Common myeloid progenitor, CD34-positive (primary cell): ENCODE measurements at regions not wholly inside any gene's neighbourhood (a gene's known extent, or its start where the extent isn't known, plus 50 kb on each side); places are given as distances from the start of the nearest gene placed in this dataset.

Experiments
- CTCF ChIA-PET: fragments of 350-600 bp; sonication (Branson Sonifier 250); formaldehyde crosslinking; loops from one replicate; lab custom pipeline; 2021; ENCODE audit warnings: antibody characterized with exemption; lab: Charles Lee
- POLR2A ChIA-PET: fragments of 350-600 bp; sonication (Branson Sonifier 250); formaldehyde crosslinking; loops from one replicate; lab custom pipeline; 2021; ENCODE audit warnings: antibody characterized with exemption; lab: Charles Lee
- DNase-seq, 3 donors: peaks; one replicate each; pipeline versions ENCODE4 v3.0.0 to v3.0.0-alpha.2; 2013
- H3K27ac ChIP-seq, 2 experiments: 1 replicate in 1 of 2; 2 replicates in 1 of 2; pipeline ENCODE4 v1.7.0; 2013; ENCODE audit warnings: inconsistent platforms in 2 of 2, low read length in 2 of 2, mild to moderate bottlenecking in 2 of 2, low read depth in 1 of 2, moderate library complexity in 1 of 2; ENCODE audit not compliant: severe bottlenecking in 2 of 2, insufficient read depth in 1 of 2, poor library complexity in 1 of 2
- H3K27me3 ChIP-seq, 5 experiments: replicated peaks in 2 of 5; 1 replicate in 3 of 5; 2 replicates in 2 of 5; pipeline versions ENCODE4 v1.6.1 to v1.7.0; 2013; ENCODE audit warnings: low read length in 4 of 5, mild to moderate bottlenecking in 2 of 5, moderate library complexity in 2 of 5, inconsistent platforms in 1 of 5; ENCODE audit not compliant: insufficient read depth in 5 of 5, control insufficient read depth in 4 of 5
- H3K36me3 ChIP-seq, 4 experiments: 1 replicate in 2 of 4; 2 replicates in 2 of 4; pipeline versions ENCODE4 v1.6.1 to v1.7.0; 2013; ENCODE audit warnings: low read length in 3 of 4, control low read depth in 1 of 4, mild to moderate bottlenecking in 1 of 4; ENCODE audit not compliant: control insufficient read depth in 4 of 4, insufficient read depth in 4 of 4
- H3K4me1 ChIP-seq, 4 experiments: 1 replicate in 3 of 4; 2 replicates in 1 of 4; pipeline versions ENCODE4 v1.6.1 to v1.7.1; 2013; ENCODE audit warnings: low read length in 3 of 4, mild to moderate bottlenecking in 3 of 4, control low read depth in 1 of 4, inconsistent platforms in 1 of 4, moderate library complexity in 1 of 4; ENCODE audit not compliant: control insufficient read depth in 4 of 4, insufficient read depth in 4 of 4; ENCODE audit errors: control extremely low read depth in 1 of 4
- H3K4me3 ChIP-seq, 7 experiments: 1 replicate in 4 of 7; 2 replicates in 3 of 7; pipeline versions ENCODE4 v1.5.1 to v1.7.0; 2013; ENCODE audit warnings: mild to moderate bottlenecking in 7 of 7, low read length in 6 of 7, moderate library complexity in 6 of 7, inconsistent platforms in 2 of 7, low read depth in 2 of 7, control low read depth in 1 of 7; ENCODE audit not compliant: insufficient read depth in 4 of 7, control insufficient read depth in 1 of 7; ENCODE audit errors: extremely low read depth in 1 of 7
- H3K9me3 ChIP-seq, 5 experiments: 1 replicate in 4 of 5; 2 replicates in 1 of 5; pipeline versions ENCODE4 v1.6.1 to v1.7.1; 2013; ENCODE audit warnings: low read length in 4 of 5, mild to moderate bottlenecking in 2 of 5, inconsistent platforms in 1 of 5, low read depth in 1 of 5, moderate library complexity in 1 of 5; ENCODE audit not compliant: control insufficient read depth in 4 of 5, insufficient read depth in 2 of 5; ENCODE audit errors: control extremely low read depth in 1 of 5
- WGBS: methylation state at CpG from one replicate; pipeline ENCODE4 v1.1.5; 2013; ENCODE audit not compliant: insufficient coverage; 5-methylcytosine and 5-hydroxymethylcytosine counted together

GRCh38 chr4:136438645-136439044 is 1093.6 kb downstream of the PCDH18 start:
- Histone ChIP-seq H3K27ac (no peak overlapping the region), H3K36me3 (no peaks in the 10 kb centered on the region), H3K4me3 (no peak overlapping the region), H3K4me1 (no peaks in the 10 kb centered on the region), H3K9me3 (peaks cover 0 to 3% (median 0%) of the 10 kb centered on the region in 5 experiments), H3K27me3 (no peaks in the 10 kb centered on the region)
- POLR2A ChIA-PET, result no interaction called here
- CTCF ChIA-PET, result no interaction called here
- DNase-seq, result no peak

- H3K36me3 ChIP-seq, result no peaks in the 10 kb centered on the region
- ChIA-PET POLR2A (no interaction called here), CTCF (no interaction called here)
- no peak overlapping the region for H3K4me3 ChIP-seq
- H3K9me3 ChIP-seq, result no peaks in the 10 kb centered on the region
- H3K27ac ChIP-seq, result no peak overlapping the region
- no peaks in the 10 kb centered on the region for H3K4me1 ChIP-seq
- H3K27me3 ChIP-seq, result no peaks in the 10 kb centered on the region
- no peak for DNase-seq
These were observed 1108.2 kb downstream of the PCDH18 start for GRCh38 chr4:136424052-136424451.

GRCh38 chr4:136414981-136415380 is 1117.3 kb downstream of the PCDH18 start:
- CTCF ChIA-PET, result interaction anchor here (0.8 kb wide), 1 partner anchor 10 kb away, joined by 3 read pairs; no protein-coding TSS in a partner anchor
- H3K4me1 ChIP-seq, result no peaks in the 10 kb centered on the region
- no peak overlapping the region for H3K4me3 ChIP-seq
- no peaks in the 10 kb centered on the region for H3K27me3 ChIP-seq
- no peaks in the 10 kb centered on the region for H3K9me3 ChIP-seq
- DNase-seq, result no peak
- H3K27ac ChIP-seq, result no peak overlapping the region
- POLR2A ChIA-PET, result no interaction called here
- H3K36me3 ChIP-seq, result no peaks in the 10 kb centered on the region

GRCh38 chr4:136412708-136413107 is 1119.6 kb downstream of the PCDH18 start:
- Histone ChIP-seq H3K27ac (no peak overlapping the region), H3K4me1 (no peaks in the 10 kb centered on the region), H3K4me3 (no peak overlapping the region), H3K36me3 (no peaks in the 10 kb centered on the region), H3K9me3 (no peaks in the 10 kb centered on the region), H3K27me3 (no peaks in the 10 kb centered on the region)
- ChIA-PET POLR2A (no interaction called here), CTCF (no interaction called here)
- DNase-seq, result no peak
- 14% methylated on average over 1 of the region's 2 CpGs for WGBS

- 95% methylated on average over 5 of the region's 5 CpGs for WGBS
These were observed 1131.5 kb downstream of the PCDH18 start for GRCh38 chr4:136400829-136401228.

GRCh38 chr4:136395212-136395722 is 1137.0 kb downstream of the PCDH18 start:
- Histone ChIP-seq H3K4me1 (no peaks in the 10 kb centered on the region), H3K36me3 (no peaks in the 10 kb centered on the region), H3K27me3 (no peaks in the 10 kb centered on the region), H3K27ac (no peak overlapping the region), H3K9me3 (peaks cover 0 to 2% (median 0%) of the 10 kb centered on the region in 5 experiments), H3K4me3 (no peak overlapping the region)
- DNase-seq, result no peak
- ChIA-PET CTCF (no interaction called here), POLR2A (no interaction called here)
- WGBS, result 90% methylated on average over 36 of the region's 44 CpGs

More at GRCh38 chr4:136400829-136401228, 1131.5 kb downstream of the PCDH18 start:
- H3K4me1 ChIP-seq, result no peaks in the 10 kb centered on the region
- H3K36me3 ChIP-seq, result no peaks in the 10 kb centered on the region
- no peak for DNase-seq
- H3K27ac ChIP-seq, result no peak overlapping the region
- POLR2A ChIA-PET, result no interaction called here
- H3K9me3 ChIP-seq, result no peaks in the 10 kb centered on the region
- H3K27me3 ChIP-seq, result no peaks in the 10 kb centered on the region
- no peak overlapping the region for H3K4me3 ChIP-seq
- CTCF ChIA-PET, result no interaction called here

GRCh38 chr4:136392576-136392975 is 1139.7 kb downstream of the PCDH18 start:
- Histone ChIP-seq H3K27ac (no peak overlapping the region), H3K4me1 (no peaks in the 10 kb centered on the region), H3K27me3 (no peaks in the 10 kb centered on the region), H3K4me3 (no peak overlapping the region), H3K9me3 (peaks cover 0 to 2% (median 0%) of the 10 kb centered on the region in 5 experiments), H3K36me3 (no peaks in the 10 kb centered on the region)
- ChIA-PET POLR2A (no interaction called here), CTCF (interaction anchor here (1.0 kb wide), 1 partner anchor 15 kb away, joined by 4 read pairs; no protein-coding TSS in a partner anchor)
- no peak for DNase-seq
